ENCODE measurements at regions not wholly inside any gene's neighbourhood (a gene's known extent, or its start where the extent isn't known, plus 50 kb on each side); places are given as distances from the start of the nearest gene placed in this dataset.

GRCh38 chr14:76264384-76264783 lies 111.6 kb upstream of the ESRRB start:
- ATAC-seq: no peak
- in situ Hi-C loops (cut with HindIII; ENCODE audit: low pct_unique_long_range_greater_than_20kb, low sequenced_read_pairs): no loop called here
- POLR2A ChIA-PET: no interaction called here
- Histone ChIP-seq H3K27ac (ENCODE audit: low read length) (no peak overlapping the region), H3K9me3 (ENCODE audit: control insufficient read depth, insufficient read depth, low read depth, low read length) (no peaks in the 10 kb centered on the region), H3K4me3 (ENCODE audit: low read depth in 2 of 2, low read length in 2 of 2) (no peak overlapping the region), H3K36me3 (ENCODE audit: control insufficient read depth, insufficient read depth, low read length) (no peaks in the 10 kb centered on the region), H3K27me3 (ENCODE audit: control insufficient read depth, insufficient read depth, low read length) (no peaks in the 10 kb centered on the region), H3K4me1 (ENCODE audit: control insufficient read depth, insufficient read depth, low read length) (no peaks in the 10 kb centered on the region)
- TF ChIP-seq POLR2AphosphoS5 (IDR thresholded peaks at IDR 0.05; ENCODE audit: low read depth, low read length): no peak
- intact Hi-C loops (cut with micrococcal nuclease; ENCODE audit: unreplicated experiment): no loop called here
- no TSS peak for BruUV-seq (replicated peaks)
- no peak for DNase-seq (ENCODE audit: low read depth, low spot score)
- CTCF ChIA-PET: no interaction called here

GRCh38 chr14:76267322-76268046 lies 108.5 kb upstream of the ESRRB start:
- Histone ChIP-seq H3K36me3 (ENCODE audit: control insufficient read depth, insufficient read depth, low read length) (no peaks in the 10 kb centered on the region), H3K4me1 (ENCODE audit: control insufficient read depth, insufficient read depth, low read length) (no peaks in the 10 kb centered on the region), H3K9me3 (ENCODE audit: control insufficient read depth, insufficient read depth, low read depth, low read length) (no peaks in the 10 kb centered on the region), H3K27ac (ENCODE audit: low read length) (peak overlapping the region; percentile 65), H3K27me3 (ENCODE audit: control insufficient read depth, insufficient read depth, low read length) (no peaks in the 10 kb centered on the region; the same call in 1 of the 2 replicates), H3K4me3 (ENCODE audit: low read depth in 2 of 2, low read length in 2 of 2) (peak overlapping the region; percentile 42 to 70)
- ChIA-PET POLR2A (no interaction called here), CTCF (interaction anchor here (0.6 kb wide), 2 partner anchors 10 to 79 kb away, joined by 3 to 4 read pairs; no protein-coding TSS in a partner anchor)
- BruUV-seq (replicated peaks): no TSS peak
- ATAC-seq (peak; percentile 90), DNase-seq (ENCODE audit: low read depth, low spot score) (peak; percentile 1)
- TF ChIP-seq REST (IDR thresholded peaks at IDR 0.05; ENCODE audit: insufficient read depth in 1 of 2, low read depth in 2 of 2, low read length in 1 of 2) (no peak), CTCF (IDR thresholded peaks at IDR 0.05) (no peak), TCF7L2 (IDR thresholded peaks at IDR 0.05; ENCODE audit: low read depth, low read length) (no peak), POLR2AphosphoS5 (IDR thresholded peaks at IDR 0.05; ENCODE audit: low read depth, low read length) (no peak), SIN3A (IDR thresholded peaks at IDR 0.05; ENCODE audit: borderline replicate concordance, insufficient read depth, low read depth, low read length) (no peak)
- in situ Hi-C loops (cut with HindIII; ENCODE audit: low pct_unique_long_range_greater_than_20kb, low sequenced_read_pairs) (no loop called here), intact Hi-C loops (cut with micrococcal nuclease; ENCODE audit: unreplicated experiment) (no loop called here)

- ChIA-PET POLR2A (no interaction called here), CTCF (interaction anchor here (0.6 kb wide), 1 partner anchor 80 kb away, joined by 3 read pairs; no protein-coding TSS in a partner anchor)
- ATAC-seq (peak; percentile 57; the same call in 1 of the 2 replicates), DNase-seq (ENCODE audit: low read depth, low spot score) (no peak)
- intact Hi-C loops (cut with micrococcal nuclease; ENCODE audit: unreplicated experiment): no loop called here
- BruUV-seq (replicated peaks): no TSS peak
- H3K4me3 ChIP-seq (ENCODE audit: low read depth in 2 of 2, low read length in 2 of 2): peak overlapping the region; percentile 42 to 70
- TF ChIP-seq REST (IDR thresholded peaks at IDR 0.05; ENCODE audit: insufficient read depth in 1 of 2, low read depth in 2 of 2, low read length in 1 of 2): no peak
- no peak for TF ChIP-seq TCF7L2 (IDR thresholded peaks at IDR 0.05; ENCODE audit: low read depth, low read length)
- no peaks in the 10 kb centered on the region for H3K36me3 ChIP-seq (ENCODE audit: control insufficient read depth, insufficient read depth, low read length)
- H3K4me1 ChIP-seq (ENCODE audit: control insufficient read depth, insufficient read depth, low read length): no peaks in the 10 kb centered on the region
- no peak overlapping the region for H3K27ac ChIP-seq (ENCODE audit: low read length)
- H3K9me3 ChIP-seq (ENCODE audit: control insufficient read depth, insufficient read depth, low read depth, low read length): no peaks in the 10 kb centered on the region
- no peaks in the 10 kb centered on the region; the same call in 1 of the 2 replicates for H3K27me3 ChIP-seq (ENCODE audit: control insufficient read depth, insufficient read depth, low read length)
- in situ Hi-C loops (cut with HindIII; ENCODE audit: low pct_unique_long_range_greater_than_20kb, low sequenced_read_pairs): no loop called here
Measured at GRCh38 chr14:76268047-76268431, 107.9 kb upstream of the ESRRB start.
